ENCODE measurements at regions not wholly inside any gene's neighbourhood (a gene's known extent, or its start where the extent isn't known, plus 50 kb on each side); places are given as distances from the start of the nearest gene placed in this dataset.

DNA sequence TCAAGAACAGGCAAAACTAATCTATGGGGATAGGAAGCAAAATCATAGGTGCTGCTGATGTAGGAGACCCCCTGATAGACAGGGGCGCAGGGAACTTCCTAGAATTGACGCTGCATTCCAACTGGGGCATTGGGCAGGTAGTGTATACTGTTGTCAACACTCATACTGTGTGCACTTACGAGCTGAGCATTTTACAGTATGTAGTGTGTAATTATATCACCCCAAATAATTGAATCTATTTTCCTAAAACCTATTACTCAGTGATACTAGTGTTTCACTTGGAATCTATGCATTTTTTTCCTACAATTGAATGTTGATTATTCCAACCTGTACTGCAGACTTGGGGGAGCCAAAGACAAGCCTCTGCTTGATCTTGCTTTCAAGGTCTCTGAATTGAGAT lies 207.0 kb upstream of the PRKCQ start (continued):
- TF ChIP-seq, protein P1, sequence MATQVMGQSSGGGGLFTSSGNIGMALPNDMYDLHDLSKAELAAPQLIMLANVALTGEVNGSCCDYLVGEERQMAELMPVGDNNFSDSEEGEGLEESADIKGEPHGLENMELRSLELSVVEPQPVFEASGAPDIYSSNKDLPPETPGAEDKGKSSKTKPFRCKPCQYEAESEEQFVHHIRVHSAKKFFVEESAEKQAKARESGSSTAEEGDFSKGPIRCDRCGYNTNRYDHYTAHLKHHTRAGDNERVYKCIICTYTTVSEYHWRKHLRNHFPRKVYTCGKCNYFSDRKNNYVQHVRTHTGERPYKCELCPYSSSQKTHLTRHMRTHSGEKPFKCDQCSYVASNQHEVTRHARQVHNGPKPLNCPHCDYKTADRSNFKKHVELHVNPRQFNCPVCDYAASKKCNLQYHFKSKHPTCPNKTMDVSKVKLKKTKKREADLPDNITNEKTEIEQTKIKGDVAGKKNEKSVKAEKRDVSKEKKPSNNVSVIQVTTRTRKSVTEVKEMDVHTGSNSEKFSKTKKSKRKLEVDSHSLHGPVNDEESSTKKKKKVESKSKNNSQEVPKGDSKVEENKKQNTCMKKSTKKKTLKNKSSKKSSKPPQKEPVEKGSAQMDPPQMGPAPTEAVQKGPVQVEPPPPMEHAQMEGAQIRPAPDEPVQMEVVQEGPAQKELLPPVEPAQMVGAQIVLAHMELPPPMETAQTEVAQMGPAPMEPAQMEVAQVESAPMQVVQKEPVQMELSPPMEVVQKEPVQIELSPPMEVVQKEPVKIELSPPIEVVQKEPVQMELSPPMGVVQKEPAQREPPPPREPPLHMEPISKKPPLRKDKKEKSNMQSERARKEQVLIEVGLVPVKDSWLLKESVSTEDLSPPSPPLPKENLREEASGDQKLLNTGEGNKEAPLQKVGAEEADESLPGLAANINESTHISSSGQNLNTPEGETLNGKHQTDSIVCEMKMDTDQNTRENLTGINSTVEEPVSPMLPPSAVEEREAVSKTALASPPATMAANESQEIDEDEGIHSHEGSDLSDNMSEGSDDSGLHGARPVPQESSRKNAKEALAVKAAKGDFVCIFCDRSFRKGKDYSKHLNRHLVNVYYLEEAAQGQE (IDR thresholded peaks at IDR 0.05; ENCODE audit: borderline replicate concordance) = no peak
- TF ChIP-seq, protein P1 (CRISPR knock-in tag; IDR thresholded peaks at IDR 0.05; ENCODE audit: low read depth) = no peak
- TF ChIP-seq GABPA (tag; conservative IDR thresholded peaks at IDR 0.05; ENCODE audit: low read depth) (no peak), FOXP1 (CRISPR knock-in tag; IDR thresholded peaks at IDR 0.05) (no peak)
